COLO668 (cell line): ENCODE measurements at regions not wholly inside any gene's neighbourhood (a gene's known extent, or its start where the extent isn't known, plus 50 kb on each side); places are given as distances from the start of the nearest gene placed in this dataset.

Experiments used
- DNase-seq: peaks from one replicate; lab custom pipeline; 2025; ENCODE audit not compliant: unreplicated experiment; lab: John Stamatoyannopoulos, UW

DNA sequence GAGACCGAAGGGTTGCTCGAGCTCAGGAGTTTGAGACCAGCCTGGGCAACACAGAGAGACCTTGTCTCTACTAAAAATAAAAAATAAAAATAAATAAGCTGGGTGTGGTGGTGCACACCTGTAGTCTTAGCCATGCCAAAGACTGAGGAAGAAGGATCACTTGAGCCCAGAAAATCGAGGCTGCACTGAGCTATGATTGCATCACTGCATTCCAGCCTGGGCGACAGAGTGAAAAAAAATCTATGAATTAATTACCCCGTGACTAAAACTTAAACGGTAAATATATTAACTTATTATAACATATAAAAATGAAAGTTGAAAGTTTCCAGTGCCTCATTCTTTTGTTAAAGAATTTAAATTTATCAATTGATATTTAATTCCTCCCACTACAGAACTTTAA lies 273.7 kb downstream of the KLF12 start:
- no peak for DNase-seq

DNA sequence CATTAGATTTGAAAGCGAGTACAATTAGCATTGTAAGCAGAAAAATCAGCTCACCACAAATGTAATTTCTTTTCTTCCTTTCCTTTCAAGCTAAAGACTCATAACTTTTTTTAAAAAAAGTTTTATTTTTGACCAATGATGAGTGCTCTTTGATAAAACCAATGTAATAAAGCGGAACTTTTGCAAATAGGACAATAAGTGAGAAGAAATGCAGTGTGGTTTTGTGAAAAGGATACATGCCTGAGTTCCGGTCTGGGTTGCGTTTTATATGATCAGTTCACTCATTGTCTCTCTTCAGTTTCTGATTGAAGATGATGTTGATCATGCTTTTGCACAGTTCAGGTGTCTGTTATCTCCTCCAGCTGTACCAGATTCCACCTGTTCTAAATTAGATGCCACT lies 274.4 kb downstream of the KLF12 start:
- no peak for DNase-seq

DNA sequence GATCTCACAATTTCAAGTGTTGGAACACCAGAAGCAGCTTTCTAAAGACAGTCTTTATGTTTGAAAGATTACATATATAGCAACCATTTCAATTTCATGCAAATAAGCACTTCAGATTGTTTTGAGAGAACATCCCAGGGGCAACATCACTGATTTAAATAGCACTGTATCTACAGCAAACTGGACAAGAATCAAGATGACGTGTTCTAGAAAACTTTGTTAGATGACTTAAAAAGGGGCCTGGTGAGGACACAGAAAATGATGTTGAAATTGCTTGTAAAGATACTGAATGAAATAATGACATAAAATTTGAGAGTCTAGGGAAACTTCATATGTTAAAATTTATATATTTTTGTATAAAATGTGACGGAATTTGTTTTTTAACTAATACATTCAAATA lies 277.1 kb downstream of the KLF12 start:
- no peak for DNase-seq

DNA sequence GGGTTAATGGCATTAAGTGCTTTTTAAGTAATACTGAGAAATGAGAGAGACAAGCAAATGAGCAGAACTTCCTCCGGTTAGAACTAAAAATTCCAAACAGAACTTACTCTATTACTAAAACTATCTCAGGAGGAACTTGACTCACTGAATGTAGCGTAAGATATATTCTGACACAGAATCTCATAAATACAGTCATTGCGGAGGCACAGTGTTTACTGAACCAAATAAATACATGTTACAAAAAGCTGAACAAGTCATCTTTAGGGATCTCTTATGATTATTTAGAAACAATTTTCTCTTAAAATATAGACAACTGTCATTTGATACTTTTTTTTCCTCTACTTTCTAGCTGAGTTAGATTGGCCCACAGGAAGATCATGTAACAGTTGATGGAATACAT lies 283.1 kb downstream of the KLF12 start:
- no peak for DNase-seq

DNA sequence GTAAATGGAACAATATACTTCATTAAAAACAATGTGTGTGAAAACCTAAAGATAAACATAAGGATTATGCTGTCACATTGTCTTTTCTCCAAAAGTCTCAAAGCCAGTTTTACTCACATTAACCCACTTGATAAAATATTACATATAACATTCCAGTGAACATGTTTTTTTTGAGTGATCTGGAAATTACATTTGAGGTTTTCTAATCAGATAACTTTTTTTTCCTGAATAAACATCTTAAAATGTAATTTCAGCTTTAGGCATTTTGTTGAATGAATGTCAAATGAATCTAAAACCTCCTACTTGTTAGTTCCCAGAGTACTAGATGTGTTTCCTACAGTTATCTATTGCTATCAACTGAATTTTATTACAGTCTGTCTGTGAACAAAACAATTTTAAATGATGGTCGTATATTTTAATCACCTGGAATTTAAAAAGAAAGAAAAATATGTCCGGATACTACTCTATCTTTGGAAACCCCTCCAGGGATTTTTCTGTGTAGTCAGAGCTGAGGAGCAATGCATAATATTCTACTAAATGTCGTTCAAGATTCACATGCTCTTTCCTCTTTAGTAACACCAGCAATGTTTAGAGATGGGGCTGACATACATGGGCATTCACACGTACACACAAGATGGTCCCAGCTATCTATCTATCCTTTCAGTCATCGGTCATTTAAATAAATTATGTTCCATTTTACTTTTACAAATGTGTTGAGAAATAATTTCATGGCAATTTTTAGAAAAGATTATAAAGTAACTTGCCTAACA lies 283.9 kb downstream of the KLF12 start:
- DNase-seq = no peak

DNA sequence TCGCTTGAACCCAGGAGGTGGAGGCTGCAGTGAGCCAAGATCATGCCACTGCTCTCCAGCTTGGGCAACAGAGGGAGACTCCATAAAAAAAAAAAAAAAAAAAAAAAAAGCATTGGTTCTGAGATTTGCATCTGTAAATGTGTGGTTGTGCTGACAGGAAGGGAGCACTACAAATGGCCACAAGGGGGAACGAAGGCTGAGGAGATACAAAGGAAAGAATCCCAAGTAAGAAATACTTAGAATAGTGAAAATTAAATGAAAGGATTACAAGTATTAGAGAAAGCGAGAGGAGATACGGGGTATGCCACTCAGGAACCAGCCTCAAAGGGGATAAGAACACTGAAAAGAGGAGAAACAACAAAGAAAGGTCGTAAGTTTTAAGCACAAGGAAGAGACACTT lies 284.9 kb downstream of the KLF12 start:
- DNase-seq = no peak

DNA sequence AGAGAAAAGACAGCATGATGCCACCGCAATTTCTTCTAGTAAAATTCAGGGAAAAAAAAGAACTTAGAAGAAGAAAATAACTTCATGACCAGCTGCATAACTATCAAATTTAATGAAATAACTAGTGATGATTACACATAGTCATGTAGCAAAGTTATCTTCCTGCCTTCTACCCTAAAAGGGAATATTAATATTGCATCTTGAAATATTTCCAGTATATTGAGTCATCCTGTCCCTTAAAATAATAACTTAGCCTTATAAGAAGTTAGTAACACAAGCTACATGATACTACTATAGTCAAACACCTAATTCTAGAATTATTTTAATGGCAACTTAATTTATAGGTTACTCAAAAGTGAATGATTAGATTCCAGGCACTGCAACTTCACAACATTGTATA lies 289.2 kb downstream of the KLF12 start:
- no peak for DNase-seq

DNA sequence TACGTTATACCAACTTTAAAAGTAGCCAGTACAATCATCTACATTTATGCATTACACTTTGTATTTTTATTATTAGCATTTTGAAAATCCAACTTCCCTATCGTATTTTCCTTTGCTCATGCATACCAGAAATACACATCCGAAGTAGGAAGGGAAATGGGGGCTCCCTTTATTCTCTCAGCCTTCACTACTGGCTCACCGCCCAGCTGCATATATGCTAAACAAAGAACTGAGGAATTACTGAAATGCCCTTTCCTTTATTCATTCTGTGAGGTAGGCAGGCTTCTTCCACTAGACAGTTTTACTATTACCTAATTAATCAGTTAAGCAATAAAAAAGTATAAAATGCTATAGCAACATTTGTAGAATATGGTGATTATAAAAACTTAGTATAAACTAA lies 291.6 kb downstream of the KLF12 start:
- DNase-seq = no peak

DNA sequence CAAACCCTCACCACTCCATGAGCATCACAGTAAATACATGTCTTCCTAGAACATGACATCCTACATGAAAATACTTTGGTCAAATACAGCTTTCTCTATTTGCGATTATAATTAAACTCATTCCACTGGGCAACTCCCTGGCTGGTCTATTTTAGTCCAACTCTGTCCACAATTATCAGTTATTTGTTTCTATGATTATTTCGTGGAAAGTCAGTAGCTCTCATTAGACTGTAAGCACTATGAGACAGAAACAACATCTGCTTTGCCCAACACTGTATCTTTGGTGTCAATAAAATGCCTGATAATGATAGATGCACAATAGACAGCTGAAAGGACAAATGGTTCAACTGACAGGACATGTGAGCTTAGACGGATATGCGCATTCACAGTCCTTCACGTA lies 292.0 kb downstream of the KLF12 start:
- DNase-seq = no peak

DNA sequence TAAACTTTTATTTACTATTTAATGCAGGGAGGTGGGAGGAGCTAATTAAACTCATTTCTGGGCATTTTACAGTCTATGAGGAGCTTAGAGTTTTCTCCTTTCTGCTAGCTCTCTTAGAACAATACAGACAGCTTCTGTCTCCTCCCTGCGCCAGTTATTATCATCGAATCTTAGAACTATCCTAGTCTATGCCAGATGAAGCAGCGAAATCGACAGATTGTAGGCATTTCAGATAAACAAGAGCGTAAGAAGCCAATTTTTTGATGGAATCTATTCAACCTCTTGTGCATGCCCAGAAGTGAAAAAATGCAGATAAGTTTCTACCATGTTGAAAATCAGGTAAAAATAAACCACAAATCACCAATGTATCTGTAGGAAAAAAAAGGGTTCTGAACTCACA lies 297.1 kb downstream of the KLF12 start:
- DNase-seq = no peak

DNA sequence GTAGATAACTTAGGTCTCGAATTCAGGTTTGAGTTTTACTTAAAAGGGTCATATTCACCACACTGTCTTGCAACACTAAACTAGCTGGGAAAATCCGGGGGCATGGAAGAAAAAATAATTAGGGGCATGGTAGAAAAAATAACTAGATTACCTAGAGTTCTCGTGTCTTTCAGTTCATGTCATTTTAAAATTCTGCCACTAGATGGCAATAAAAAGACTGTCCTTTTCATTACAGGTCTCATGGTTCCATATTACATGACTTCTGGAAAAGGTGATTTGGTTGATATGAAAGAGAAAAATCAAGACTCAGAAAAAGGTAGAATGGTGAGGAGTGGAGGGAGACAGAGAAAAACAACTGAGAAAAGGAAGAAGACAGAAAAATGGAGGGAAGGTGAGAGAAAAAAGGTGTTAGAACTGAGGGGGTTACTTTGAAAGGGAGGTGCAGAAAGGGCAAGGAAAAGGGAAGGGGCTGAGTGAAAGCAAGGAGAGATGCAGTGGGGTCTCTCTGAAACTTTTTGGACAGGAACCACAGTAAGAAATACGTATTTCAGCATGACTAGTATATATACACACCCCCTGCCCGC lies 299.0 kb downstream of the KLF12 start:
- no peak for DNase-seq

DNA sequence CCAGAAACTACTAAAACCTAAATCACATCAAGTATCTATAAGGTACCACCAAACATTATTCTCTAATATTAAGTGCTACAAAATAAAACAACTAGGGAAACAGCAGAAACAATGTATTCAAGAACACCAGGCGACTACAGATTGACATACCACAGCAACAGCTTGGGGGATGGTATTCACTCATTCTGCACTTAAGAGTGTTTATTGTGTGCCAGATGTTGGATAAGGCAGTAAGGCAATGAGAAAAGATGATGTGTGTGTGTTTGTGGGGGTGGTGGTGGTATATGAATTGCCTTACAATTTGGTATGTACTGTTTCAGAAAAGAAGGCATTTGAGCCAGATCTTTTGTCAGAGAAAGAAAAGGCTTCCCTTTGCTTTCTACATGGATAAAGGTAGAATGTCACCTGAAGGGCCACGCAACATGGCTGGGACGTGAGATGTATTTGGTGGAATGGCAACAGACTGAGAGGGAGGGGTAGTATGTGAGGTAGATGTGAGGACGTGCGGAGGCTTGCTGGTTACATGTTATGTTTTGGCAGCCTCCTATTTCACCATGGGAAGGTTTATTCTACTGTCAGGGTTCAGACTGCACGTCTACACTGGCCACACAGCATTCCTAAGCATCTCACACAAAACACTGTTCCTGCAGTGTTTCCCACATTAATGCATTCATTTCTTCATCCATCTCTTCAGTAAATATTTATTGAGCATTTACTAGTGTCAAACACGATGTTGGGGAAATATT lies 300.7 kb downstream of the KLF12 start:
- no peak for DNase-seq

DNA sequence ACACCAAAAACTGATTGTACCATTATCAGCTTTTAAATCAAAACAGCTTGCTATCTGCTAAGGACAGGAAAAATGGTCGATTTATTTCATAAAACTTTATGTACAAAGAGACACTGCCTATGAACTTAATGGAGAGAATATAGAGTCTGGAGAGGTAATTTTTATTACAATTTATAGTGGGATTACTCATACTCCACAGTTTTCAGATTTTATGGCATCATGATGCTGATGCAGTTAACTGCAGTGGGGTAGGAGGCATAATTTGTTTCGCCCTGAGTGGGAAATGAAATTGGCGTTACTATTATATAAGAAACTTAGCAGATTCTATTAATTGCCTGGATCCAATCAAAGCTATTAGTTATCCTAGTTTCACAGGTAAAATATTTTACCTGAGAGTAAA lies 301.4 kb downstream of the KLF12 start:
- DNase-seq = no peak

DNA sequence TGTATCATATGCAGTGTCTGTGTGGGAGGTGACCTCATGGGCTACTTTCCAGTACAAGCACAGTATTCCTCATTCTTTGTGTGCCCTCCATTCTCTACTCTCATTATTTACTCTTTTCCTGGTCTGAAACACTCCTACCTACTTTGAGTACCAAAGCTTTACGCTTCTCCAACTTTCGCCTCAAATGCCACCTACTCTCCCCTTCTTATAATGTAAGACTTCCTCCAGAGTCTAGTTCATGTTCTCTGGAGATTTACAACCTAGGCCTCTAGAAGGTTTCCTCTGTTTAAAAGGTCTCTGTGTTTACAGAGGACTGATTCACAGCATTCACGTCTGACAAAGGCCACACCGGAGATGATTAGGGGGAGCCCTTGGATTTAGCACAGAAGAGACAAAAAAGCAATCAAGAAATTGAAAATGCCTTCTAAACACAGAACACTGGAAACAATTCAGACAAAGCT lies 302.0 kb downstream of the KLF12 start:
- no peak for DNase-seq

DNA sequence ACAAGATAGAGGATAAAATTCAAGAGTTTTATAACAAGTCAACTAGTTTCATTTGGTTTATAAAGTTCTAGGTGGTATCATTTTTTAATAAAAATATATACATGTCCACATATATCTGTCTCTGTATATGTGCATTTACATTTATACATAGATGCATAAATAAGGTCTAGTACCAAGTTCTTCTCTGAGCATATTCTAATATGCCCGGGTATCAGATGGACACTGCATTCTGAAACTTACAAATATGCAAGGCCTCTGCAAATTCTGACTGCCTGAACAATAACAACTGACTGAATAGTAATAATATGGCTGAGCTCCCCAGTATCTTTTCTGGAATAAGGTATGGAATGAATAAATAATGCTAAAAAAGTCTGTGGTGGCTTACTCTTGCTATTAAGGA lies 304.8 kb downstream of the KLF12 start:
- no peak for DNase-seq

DNA sequence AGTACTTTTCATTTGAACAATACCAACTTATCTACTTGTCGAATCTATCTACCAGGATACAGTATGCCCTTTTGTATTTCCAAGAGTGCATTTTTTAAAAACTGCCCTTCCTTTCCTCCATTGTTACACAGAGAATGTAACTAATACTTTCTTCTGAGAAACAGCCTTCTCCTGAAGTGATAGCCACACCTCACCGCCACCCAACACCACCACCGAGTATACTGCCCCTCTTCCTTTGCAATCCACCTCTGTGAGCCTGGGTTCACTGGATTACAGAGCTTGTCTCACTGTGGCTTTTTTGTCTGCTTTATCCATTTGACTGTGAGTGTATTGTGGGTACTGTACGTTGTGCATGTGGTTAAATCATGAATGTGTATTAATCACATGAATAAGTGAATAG lies 305.4 kb downstream of the KLF12 start:
- no peak for DNase-seq

DNA sequence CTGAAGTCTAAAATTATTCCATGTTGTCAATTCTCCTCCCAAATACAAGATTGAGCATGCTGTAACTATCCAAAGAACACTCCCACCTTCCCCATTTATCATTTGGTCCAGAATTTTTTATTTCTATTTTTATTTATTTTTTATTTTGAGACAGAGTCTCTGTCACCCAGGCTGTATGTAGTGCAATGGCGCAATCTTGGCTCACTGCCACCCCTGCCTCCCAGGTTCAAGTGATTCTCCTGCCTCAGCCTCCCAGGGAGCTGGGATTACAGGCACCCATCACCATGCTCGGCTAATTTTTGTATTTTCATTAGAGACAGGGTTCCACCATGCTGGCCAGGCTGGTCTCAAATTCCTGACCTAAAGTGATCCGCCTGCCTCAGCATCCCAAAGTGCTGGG lies 306.8 kb downstream of the KLF12 start:
- no peak for DNase-seq

DNA sequence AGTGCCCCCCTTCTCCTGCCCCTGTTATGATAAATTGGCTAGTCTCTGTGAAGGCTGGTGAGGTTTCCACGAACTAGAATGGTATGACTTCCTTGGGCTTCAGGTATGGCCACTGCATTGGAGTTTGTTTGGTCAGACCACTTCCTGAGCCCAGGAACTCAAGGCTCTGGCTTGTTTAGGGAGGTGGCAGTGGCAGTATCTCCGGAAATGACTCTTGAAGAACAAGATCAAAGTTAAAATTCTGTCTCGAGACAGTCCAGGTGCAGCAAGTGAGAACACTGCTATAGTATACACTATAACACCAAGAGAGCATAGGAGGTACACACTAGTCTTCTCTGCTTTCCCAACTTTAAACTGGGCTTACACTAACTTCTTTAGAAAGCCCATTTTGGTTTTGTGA lies 309.1 kb downstream of the KLF12 start:
- DNase-seq = no peak

DNA sequence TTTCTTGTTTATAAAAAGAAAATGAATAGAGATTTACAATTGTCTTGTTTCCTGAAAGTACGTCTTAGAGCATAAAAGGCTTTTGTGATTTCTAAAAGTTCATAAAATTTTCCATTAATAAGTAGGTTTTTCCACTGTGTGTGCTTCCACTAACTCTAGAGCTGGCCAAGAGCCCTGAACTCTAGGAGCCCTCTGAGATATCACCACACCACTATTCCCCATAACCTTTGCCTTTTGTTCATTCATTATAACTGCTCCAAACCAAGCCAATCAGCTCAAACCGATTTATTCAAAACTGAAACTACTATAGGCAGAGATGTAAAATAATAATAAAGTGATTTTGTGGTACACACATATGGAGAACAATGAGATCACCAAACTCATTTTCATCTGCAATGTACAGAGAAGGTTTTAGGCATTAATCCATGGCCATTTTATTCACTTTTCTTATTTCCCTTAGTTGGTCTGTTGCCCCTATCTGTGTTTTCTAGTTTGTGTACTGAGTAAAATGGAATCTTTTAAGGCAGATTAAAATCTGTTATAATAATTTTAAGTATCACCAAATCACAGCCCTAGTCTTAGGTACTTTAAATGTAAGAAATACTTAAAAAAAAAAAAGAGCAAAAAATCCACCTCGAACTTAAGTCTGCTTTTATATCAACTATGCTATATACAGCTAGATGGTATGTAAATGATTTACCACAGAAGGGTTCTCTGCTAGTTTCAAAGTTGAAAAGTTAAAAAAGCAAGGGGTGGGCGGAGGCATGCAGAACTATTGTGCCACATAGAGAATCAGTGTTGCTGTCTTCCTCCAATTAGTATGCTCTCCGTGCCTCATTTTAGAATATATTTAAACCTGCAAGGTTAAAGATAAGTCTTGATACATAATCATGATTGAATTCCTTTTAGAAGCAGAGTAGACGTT lies 311.3 kb downstream of the KLF12 start:
- DNase-seq = no peak

DNA sequence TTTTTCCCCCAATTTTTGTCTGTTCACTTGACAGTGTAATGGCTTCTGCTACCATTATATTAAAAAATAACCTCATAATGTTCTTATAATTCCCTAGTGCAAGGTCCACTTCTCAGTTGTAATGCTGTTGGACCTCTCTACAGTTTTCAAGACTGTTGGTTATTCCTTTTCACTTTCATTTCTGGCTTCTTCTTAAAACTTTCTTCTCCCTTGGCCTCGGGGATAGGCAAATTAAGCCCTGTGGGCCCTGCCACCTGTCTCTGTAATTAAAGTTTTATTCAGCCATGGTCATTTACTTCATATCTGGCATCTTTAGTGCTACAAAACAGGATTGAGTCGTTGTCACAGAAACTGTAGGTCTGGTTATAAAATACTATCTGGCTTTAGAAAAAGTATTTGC lies 313.5 kb downstream of the KLF12 start:
- no peak for DNase-seq

DNA sequence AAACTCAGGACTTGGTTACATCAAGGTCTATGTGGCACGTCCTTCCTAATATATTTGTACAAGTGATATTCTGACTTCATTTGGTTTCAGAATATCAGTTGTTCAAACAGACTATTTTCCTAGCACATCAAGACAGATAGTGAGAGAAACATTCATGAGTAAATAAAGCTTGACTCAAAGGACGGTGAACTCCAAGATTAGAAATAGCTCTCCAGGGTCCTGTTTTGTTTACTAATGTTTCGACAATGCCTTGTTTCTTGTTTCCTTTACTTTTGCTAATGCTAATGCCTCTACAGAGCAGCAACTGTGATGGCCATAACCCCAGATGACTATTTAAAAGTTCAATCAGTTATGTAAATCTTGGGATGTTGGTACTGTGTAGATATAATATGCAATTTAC lies 313.9 kb downstream of the KLF12 start:
- no peak for DNase-seq
